ENCODE measurements at regions not wholly inside any gene's neighbourhood (a gene's known extent, or its start where the extent isn't known, plus 50 kb on each side); places are given as distances from the start of the nearest gene placed in this dataset.
A peak's percentile ranks its signal among the peaks of the same experiment; 100 is the strongest.

DNA sequence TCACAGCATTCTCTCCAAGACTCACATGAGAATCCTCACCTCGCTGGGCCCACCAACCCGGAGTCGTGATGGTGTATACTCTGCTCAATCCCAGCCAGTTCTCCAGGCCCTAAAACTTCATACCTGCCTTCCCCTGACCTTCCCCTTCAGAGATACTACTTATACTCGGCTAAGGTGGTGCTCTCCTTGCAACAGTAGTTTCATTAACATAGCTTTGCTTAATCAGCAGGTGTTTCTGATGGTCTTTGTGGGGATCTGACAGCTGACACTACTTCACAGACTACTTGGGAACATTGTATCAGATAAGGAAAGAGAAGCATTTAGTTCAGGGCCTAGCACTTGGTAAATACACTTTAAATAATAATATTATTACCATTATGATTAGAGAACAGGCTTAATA, 301.5 kb upstream of the DAB1 start:
- DNase-seq: no peak

DNA sequence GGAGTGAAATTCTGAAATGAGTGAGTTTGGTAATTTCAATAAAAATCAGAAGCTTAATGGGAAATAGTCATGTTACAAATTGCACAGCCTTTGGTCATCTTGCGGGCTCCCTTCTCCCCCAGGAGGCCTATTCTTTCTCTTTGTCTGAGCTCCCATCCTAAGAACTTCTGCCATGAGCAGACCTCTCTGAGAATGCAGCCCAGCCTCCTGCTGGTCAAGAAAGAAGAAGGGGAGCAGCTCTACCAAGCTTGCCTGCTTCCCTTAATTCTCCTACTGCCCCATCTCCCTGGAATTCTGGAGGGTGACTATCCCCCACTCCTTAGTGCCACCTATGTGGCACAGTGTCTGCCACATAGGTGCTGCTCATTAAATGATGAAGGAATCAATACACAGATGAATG, 300.7 kb upstream of the DAB1 start:
- no peak for DNase-seq

DNA sequence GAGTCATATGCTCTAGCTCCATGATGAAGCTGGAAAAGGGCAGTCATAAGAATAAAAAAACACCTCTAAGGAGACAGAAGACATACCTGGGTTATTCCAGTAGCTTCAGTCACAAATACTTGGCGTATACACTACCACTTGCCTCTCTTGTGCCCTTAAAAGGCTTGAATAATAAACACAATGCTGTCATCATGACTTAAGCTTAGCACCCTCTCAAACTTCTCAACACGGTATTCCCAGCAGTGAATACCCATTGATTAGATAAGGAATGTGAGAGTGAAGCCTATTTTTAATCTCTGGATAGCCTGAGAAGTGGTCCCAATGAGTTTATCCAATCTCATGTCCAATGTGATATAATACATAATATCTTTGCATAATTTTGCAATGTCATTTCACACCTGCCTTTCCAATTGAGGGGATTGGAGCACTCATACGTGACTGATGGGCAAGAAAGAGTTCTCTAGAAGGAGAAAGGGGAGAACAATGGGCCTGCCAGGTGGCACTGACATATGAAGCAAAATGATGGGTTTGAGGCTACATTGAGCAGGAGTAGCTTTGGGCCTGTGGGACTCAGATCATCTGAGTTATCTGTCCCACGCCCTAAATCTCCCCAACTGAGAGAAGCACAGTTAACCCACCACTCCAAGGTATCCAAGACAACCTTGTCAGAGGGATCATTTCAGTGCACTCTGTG, 298.6 kb upstream of the DAB1 start:
- no peak for DNase-seq

DNA sequence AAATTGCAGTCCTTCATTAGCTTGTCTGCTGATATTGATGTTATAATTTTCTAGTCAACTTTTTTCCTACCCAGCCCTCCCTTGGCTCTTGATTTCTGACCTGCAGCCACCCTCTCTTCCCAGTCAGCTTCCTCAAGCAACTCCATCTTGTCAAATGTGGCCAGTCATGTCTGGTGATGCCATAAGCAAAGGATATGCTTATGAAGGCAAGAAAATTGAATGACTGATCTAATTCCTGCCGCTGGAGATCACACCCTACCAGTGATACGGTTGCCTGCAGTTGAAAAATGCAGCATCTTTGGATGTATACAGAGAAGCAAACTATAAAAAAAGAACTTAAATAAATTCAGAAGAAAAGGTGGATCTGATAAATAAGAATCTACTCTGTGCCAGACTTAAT, 297.1 kb upstream of the DAB1 start:
- DNase-seq: no peak

DNA sequence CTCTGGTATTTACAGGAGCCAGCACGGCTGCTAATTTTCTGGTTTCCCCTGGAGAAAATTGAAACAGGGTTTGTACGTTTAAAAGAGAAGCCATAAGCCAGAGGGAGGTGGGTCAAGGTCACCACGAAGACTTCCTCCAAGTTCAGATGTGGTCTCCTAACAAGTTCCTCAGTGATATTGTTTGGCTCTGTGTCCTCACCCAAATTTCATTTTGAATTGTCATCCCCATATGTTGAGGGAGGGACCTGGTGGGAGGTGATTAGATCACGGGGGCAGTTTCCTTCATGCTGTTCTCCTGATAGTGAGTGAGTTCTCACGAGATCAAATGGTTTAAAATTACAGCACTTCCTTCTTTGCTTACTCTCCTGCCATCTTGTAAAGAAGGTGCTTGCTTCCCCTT, 295.4 kb upstream of the DAB1 start:
- DNase-seq: no peak

DNA sequence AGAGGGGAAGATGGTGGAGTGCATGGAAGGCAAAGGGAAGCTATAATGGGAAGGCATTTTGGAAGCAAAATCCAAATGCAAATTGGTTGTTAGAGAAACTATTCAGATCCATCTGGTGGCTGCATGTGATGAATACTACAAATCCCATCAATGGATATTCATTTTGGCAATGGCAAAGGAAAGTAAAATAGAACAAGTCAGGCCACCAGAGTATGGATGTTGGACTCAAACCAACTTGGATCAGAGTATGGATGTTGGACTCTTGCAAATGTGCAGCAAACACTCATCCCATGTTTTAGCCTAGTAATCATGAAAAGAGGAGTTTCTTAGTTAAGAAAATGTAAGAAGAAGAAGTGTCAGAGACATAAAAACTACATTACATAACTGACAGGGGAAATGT, 289.6 kb upstream of the DAB1 start:
- peak; percentile 4 for DNase-seq

DNA sequence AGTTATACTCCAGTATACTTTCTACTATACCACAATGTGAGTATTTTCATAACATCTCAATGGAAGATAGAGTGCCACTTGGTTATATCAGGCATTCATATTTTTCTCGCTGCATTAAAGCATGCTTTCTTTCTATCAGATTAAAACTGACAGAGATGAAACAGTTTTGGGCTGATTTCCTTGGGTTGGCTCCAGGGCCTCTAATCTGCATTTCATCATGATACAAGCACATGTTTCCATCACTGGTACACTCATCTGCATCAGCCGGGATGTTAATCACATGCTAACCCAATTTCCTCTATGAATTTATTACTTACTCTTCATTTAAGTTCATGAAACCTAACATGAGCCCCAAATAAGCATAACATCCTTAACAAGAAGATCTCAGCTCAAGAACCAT, 289.0 kb upstream of the DAB1 start:
- DNase-seq: no peak

DNA sequence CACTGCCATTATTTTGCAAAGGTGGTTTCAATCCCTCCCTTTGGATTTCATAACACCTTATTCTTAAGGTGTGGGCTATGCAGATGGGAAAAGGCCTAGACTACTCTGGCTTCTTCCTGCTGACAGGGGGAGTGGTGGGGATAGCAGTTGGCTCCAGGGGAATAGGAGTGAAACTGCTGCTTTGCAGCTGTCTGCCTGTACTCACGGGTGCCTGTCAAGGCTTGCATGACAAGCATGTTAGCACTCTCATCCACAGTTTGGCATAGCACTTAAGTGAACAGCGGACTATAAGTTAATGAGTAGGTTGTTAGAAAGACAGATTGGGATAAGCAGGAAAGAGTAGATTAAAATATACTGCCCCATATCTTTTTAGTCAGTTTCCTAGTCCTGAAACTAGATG, 287.5 kb upstream of the DAB1 start:
- DNase-seq: no peak

DNA sequence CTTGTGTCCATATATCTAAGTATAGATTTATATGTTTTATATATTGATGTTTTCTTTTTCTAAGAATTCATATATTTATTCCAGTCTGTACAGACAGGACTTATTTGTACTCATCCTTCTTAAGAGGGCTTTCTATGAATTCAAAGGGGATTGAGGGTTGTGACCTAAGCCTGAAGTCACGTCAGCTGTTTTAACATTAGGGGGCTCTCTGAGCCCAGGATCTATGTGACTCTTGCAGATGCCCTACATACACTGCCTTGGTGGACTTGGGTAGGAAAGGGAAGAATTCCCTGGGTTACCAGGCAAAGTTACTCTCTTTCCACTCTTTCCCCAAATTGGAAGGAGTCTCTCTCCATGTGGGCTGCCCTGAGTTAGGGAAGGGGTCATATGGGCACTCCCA, 283.8 kb upstream of the DAB1 start:
- no peak for DNase-seq

DNA sequence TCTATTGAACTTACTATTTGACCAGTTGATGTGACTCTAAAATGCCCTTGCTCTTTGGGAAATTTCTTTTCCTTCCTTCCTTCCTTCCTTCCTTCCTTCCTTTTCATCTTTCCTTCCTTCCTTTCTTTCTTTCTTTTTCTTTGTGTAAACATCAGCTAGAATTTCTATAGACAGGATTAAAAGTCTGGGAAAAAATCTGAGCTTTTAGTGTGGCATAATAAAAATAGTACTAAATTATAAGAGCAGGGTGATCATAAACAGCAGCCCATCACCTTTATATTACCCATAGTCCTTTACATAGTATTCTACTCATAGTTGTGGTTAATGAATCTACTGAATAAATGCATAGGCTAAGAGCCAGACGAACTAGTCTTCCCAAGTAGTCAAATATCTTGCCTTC, 281.0 kb upstream of the DAB1 start:
- DNase-seq: no peak

DNA sequence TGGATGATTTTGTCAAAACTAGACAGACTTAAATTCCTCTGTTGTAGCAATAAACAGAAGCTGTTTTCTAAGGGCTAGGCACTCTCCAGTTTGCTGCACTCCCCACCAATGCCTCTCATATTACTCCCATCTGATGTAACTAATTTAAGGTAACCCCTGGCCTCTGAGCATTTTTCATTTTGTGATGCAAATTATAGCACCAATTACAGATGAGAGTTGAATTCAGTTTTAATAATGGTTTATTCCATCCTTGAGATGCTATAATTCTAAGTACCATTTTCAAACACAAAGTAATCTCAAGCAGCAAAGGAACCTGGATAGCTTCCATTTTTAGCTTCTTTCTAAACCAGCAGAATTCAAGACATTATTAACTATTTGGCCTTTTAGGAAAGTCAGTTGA, 280.4 kb upstream of the DAB1 start:
- DNase-seq: no peak

DNA sequence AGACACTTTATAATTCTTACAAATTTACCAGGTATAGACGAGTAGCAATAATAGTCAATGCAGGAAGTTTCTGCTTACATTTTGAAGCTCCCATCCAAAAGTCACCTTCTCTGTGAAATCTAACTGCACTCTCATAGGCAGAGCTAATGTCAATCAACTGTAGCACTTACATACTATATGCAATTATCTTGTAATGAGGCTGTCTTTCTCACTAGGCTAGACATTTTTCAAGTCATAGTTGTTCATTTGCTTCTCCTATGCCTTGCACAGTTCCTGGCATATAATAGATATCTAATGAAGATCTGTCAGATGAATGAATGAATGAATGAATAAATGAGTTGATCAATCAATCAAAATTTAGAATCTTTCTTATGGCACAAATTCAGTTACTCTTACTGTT, 273.0 kb upstream of the DAB1 start:
- no peak for DNase-seq

DNA sequence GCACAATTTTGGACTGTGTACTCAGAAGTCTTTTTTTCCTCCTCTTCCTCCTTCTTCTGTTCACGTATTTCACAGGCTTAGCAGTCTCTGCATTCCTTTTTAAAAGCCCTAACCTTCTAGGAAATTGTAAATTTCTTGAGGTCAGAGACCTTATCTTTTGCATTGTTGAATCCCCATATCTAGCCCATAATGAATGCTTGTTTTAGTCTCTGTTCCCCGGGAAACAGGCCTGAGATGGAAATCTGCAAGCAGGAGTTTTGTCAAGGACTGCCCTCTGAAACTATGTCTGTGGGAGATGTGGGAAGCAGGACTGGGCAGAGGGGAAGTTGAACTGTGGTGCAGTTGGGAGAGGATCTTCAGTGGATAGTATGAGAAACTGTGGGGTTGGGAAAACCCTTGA, 272.2 kb upstream of the DAB1 start:
- no peak for DNase-seq

DNA sequence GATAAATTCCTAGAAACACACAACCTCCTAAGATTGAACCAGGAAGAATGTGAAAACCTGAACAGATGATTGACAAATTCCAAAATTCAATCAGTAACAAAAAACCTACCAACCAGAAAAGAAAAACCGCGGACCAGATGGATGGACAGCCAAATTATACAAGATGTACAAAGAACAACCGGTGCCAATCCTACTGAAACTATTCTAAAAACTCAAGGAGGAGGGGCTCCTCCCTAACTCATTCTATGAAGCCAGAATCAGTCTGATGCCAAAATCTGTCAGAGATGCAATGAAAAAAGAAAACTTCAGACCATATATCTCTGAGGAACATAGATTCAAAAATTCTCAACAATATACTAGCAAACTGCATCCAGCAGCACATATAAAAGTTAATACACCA, 262.4 kb upstream of the DAB1 start:
- no peak for DNase-seq

DNA sequence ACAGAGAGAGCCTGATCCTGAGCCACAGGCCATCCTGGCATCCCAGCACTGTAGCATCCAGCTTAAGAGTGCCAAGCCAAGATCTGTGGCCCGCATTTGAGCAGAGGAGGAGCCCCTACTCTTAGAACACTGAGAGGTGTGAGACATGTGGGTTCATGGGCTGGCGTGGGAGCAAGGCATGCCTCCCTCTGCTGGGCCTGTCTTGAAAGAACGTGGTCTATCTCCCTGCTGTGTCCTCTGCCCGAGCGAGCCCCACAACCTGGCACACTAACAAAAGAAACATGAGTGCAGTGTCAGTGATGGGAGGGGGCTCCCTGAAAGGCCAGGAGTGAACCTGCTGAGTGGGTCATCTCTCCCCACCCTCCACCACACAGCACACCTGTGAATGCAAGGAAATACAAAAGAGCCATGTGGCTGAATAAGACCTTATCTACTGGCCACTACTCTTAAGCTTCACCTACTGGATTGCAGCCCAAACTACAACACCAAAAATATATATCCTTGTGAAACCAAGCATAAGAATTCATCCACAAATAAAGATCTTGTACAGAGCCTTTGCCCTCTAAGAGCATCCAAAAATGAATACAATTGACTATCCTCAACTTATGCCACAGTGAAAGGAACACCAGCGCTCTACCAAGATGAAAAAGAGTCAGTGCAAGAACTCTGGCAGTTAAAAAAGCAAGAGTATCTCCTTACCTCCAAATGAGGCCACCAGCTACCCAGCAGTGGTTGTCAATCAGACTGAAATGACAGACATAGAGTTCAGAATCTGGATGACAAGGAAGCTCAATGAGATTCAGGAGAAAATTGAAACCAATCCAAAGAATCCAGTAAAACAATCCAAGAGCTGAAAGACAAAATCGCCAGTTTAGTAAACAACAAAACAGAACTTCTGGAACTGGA, 259.4 kb upstream of the DAB1 start:
- DNase-seq: no peak

DNA sequence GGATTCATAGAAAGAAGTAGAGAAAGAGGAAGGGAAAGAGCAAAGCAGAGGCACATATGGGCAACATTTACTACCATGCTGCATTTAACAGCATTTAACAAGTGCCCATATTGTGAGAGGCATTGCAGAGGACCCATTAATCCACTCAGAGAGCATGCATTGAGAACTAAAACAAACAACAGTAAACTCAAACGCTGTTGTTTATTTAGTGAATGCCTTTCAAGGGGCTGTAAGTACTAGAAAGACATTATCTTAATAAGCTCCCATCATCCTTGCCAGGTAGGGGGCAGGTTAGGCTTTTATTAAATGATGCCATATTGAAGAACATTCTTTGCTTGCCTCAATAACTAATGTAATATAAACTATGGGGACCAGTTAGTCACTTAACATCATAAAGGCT, 254.3 kb upstream of the DAB1 start:
- DNase-seq: no peak

DNA sequence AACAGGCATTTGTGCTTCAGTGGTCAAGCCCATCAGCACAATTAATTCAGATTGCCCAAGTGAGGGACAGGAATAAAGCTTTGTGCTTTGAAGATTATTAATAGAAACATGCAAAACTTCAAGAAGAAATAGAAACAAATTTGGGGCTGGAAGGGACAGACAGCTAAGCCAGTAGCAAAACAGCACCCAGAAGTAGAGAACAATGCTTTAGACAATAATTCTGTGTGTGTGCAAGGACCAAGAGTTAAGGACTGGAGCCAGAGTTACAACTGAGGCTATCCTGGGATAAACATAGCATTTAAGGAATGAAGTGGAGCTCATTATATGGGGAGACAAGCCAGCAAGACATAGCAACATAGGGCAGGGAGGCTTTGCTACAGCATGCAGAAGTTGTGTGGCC, 251.9 kb upstream of the DAB1 start:
- DNase-seq: no peak

DNA sequence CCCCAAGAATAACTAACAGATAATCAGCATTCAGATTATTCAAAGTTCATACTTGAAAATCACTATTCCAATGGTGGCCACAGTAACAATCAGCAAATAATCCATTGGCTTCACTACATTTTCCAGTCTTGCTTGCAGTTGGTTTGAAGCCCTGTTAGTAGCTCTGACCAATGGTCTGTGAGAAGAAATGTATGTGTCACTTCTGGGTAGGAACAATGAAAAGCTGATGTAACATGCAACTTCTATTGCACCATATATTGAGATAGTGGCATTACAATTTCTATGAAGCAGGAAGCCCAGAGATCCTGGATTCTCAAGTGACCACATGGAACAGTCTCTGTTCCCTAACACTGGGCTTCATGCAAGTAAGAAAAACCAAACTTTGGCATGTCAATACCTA, 250.9 kb upstream of the DAB1 start:
- DNase-seq: no peak

DNA sequence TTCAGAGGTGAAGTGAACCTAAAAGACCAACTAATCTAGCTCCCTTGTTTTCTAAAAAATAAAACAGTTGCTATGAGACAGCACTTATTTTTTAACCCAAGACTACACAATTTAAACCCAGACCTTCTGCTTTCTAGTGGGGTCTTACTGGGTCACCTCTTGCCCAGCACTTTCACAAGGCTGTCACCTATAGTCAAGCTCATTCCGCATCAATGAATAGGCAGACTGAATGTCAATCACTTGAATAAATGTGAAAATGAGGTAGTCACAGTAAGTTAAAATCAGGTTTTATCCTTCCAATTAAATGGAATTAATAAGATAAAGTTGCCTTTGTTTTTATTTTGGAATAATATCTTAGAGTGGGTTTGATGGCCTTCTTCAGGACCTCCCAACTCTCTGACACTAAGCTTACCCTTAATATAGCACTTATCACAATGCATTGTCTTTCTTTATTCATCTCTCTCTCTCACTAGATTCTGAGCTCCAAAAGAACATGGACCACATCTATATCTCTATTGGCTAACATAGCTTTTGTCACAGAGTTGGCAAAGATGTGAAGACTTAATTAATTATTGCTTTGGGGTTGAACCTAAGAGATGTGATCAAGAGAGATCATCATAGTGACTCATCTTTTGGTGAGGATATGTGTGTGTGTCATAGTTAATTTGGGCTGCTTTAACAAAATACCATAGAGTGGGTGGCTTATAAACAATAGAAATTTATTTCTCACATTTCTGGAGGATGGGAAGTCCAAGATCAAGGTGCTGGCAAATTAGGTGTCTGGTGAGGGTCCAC, 248.7 kb upstream of the DAB1 start:
- DNase-seq: no peak

DNA sequence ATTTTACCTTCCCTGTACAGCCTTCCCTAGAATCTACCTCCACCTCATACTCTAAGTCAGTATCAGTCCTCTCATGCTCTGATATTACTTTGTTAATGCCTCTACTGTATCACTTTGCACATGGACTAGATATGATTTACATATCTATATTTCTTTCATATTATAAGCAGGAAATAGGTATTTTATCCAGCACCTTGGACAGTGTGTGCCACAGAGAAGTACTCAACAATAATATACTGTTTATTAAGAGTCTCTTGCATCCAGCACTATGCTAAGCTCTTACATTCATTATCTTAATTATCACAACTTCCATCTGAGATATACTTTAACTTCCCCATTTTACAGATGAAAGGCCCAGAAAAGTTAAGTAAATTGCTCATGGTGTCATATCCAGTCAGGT, 247.9 kb upstream of the DAB1 start:
- DNase-seq: no peak

DNA sequence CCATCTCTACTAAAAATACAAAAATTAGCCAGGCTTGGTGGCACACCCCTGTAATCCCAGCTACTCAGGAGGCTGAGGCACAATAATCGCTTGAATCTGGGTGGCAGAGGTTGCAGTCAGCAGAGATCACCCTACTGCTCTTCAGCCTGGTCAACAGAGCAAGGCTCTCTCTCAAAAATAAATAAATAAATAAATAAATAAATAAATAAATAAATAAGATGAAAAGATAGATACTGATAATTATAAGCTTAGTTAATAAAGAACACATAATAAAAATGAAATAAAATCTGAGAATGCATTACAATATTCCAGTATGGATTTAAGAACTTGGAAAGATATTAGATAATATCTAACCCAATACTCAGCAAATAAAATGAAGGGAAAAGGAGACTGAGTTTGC, 235.9 kb upstream of the DAB1 start:
- DNase-seq: no peak

DNA sequence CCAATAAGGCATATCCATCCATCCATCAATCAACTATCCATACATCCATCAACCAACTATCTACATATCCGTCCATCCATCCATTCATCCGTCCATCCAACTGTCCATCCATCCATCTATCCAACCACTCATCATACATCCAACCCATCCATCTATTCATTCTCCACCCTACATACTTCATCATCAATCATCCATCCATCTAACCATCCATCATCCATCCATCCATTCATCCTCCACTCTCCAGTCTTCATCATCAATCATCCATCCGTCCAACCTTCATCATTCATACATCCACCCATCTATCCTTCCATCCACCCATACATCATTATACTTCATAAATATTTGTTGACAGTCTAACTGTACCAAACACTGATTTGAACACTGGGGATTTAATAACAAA, 231.3 kb upstream of the DAB1 start:
- no peak for DNase-seq

DNA sequence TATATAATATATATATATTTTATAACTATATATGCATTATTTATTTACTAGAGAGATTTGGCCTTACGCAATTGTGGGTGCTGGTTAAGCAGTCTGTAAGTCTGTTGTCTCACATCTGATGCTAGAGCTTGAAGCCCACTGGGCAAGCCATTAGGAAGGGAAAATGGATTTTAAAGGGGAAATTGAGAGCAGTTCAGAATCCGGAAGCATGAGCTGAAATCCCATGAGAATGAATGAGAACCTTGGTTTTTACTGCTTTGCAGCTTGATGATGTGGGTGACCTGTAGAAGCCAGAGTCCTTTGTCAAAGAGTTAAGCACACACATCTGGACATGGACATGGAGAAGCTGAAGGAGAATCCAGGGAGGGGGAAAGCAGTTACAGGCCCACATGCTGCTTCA, 220.8 kb upstream of the DAB1 start:
- no peak for DNase-seq

Measured in muscle of arm (tissue), 1 donor.